Right lobe of liver (tissue), 6 donors: ENCODE measurements at regions not wholly inside any gene's neighbourhood (a gene's known extent, or its start where the extent isn't known, plus 50 kb on each side); places are given as distances from the start of the nearest gene placed in this dataset.
"Not testable (repeated sequence)": the region's sequence is repeated elsewhere in the genome, so short reads cannot be mapped to it uniquely, and the experiment has no call there.

Source experiments
- ATAC-seq, 4 donors: fragments of 200-7000 bp; cut with Tn5 transposase; one replicate each; pipeline ENCODE4 v1.9.1; 2020; ENCODE audit warnings: mild to moderate bottlenecking in 4 of 4, moderate library complexity in 4 of 4
- DNase-seq, 3 donors: peaks; one replicate each; pipeline ENCODE4 v3.0.0-alpha.2; 2020
- H3K27ac ChIP-seq, 3 donors: fragments of 200-600 bp; one replicate each; pipeline ENCODE4 v1.8.0; 2022
- H3K27me3 ChIP-seq, 2 donors: fragments of 200-600 bp; one replicate each; pipeline ENCODE4 v1.8.0; 2022
- H3K36me3 ChIP-seq, 4 donors: fragments of 200-600 bp; sonication (generic) in 1 of 4; one replicate each; pipeline versions ENCODE4 v1.5.1 to v1.8.0; 2017 to 2022; ENCODE audit warnings: control low read depth in 1 of 4
- H3K4me1 ChIP-seq, 4 donors: fragments of 200-600 bp; sonication (generic) in 1 of 4; one replicate each; pipeline versions ENCODE4 v1.5.1 to v1.8.0; 2017 to 2022; ENCODE audit warnings: control low read depth in 1 of 4
- H3K4me3 ChIP-seq, 3 donors: fragments of 200-600 bp; one replicate each; pipeline ENCODE4 v1.8.0; 2022
- H3K9me3 ChIP-seq, 4 donors: fragments of 200-600 bp; sonication (generic) in 1 of 4; one replicate each; pipeline versions ENCODE4 v1.5.1 to v1.8.0; 2017 to 2022; ENCODE audit warnings: control low read depth in 1 of 4
- POLR2A ChIP-seq: fragments of 450-650 bp; IDR thresholded peaks from one replicate; pipeline ENCODE4 v1.6.1; 2017; ENCODE audit warnings: antibody characterized with exemption, mild to moderate bottlenecking
- WGBS: methylation state at CpG from one replicate; pipeline ENCODE4 v1.1.6; 2018; ENCODE audit warnings: low coverage, low lambda C conversion rate; ENCODE audit not compliant: insufficient coverage; ENCODE audit errors: missing lambda C conversion rate; 5-methylcytosine and 5-hydroxymethylcytosine counted together
- intact Hi-C, 2 donors: fragments of 100-400 bp; cut with DNase I; formaldehyde crosslinking; loops; one replicate each; pipeline versions ENCODE4 v1.11.2 to v1.14.1; 2022
- TF ChIP-seq, protein P1 (sequence below), 4 donors: fragments of 200-600 bp in 3 of 4; fragments of 450-650 bp in 1 of 4; IDR thresholded peaks; one replicate each; pipeline versions ENCODE4 v1.5.1 to v1.8.0; 2016 to 2022; ENCODE audit warnings: antibody characterized with exemption in 4 of 4, mild to moderate bottlenecking in 2 of 4
- donor health status: DM: no; HTN: yes; CAD: no.
- donor health status: DM: no; HTN: no; CAD: no.
- donor health status: DM: no; HTN: no; CAD: no.
- donor health status: DM: no; HTN: yes; CAD: no.
- donor health status: DM: no; HTN: yes; CAD: no.

DNA sequence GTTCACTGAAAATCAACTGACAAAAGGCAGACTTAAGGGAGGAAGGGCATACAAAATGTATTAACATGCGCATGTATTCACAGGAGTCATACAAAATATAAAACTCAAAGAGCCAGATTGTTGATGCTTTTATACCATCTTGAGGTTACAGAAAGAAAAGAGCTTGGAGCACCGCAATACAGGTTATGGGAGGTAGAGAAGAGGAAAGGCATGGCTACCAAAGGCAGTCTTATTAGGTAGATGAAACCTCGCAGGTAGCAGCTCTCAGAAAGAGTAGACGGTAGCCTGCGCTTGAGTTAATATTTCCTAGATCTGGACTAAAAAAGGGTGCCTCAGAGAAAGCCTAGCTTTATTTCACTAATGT, 69.0 kb upstream of the DHRS4 start:
- WGBS = 95% methylated on average over 4 of the region's 5 CpGs
- no peaks in the 10 kb centered on the region for H3K9me3 ChIP-seq
- no peaks in the 10 kb centered on the region for H3K36me3 ChIP-seq
- ATAC-seq = no peak
- DNase-seq = no peak
- no peak overlapping the region for H3K27ac ChIP-seq
- no peak for TF ChIP-seq POLR2A
- TF ChIP-seq, protein P1, sequence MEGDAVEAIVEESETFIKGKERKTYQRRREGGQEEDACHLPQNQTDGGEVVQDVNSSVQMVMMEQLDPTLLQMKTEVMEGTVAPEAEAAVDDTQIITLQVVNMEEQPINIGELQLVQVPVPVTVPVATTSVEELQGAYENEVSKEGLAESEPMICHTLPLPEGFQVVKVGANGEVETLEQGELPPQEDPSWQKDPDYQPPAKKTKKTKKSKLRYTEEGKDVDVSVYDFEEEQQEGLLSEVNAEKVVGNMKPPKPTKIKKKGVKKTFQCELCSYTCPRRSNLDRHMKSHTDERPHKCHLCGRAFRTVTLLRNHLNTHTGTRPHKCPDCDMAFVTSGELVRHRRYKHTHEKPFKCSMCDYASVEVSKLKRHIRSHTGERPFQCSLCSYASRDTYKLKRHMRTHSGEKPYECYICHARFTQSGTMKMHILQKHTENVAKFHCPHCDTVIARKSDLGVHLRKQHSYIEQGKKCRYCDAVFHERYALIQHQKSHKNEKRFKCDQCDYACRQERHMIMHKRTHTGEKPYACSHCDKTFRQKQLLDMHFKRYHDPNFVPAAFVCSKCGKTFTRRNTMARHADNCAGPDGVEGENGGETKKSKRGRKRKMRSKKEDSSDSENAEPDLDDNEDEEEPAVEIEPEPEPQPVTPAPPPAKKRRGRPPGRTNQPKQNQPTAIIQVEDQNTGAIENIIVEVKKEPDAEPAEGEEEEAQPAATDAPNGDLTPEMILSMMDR (IDR thresholded peaks at IDR 0.05) = no peak
- H3K27me3 ChIP-seq = no peaks in the 10 kb centered on the region
- intact Hi-C loops = no loop called here
- no peaks in the 10 kb centered on the region for H3K4me1 ChIP-seq
- H3K4me3 ChIP-seq = no peak overlapping the region

DNA sequence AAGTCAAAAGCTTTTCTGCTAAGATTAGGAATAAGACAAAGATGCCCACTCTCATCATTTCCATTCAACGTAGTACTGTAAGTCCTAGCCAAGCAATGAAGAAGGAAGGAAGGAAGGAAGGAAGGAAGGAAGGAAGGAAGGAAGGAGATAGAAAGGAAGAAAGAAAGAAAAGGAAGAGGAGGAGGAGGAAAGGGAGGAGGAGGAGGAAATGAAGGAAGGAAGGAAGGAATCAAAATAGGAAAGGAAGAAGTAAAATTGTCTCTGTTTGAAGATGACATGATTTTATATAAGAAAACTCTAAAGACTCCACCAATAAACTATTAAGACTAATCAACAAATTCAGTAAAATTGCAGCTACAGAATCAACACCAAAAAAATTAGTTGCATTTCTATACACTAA, 66.0 kb upstream of the DHRS4 start:
- WGBS = 40% methylated on average over 1 of the region's 1 CpG
- no peak for DNase-seq
- no peak for ATAC-seq
- TF ChIP-seq POLR2A = no peak
- TF ChIP-seq, protein P1 (IDR thresholded peaks at IDR 0.05) = no peak
- no peaks in the 10 kb centered on the region for H3K36me3 ChIP-seq
- H3K27me3 ChIP-seq = no peaks in the 10 kb centered on the region
- no peak overlapping the region for H3K27ac ChIP-seq
- H3K9me3 ChIP-seq = no peaks in the 10 kb centered on the region
- intact Hi-C loops = no loop called here
- no peak overlapping the region for H3K4me3 ChIP-seq
- H3K4me1 ChIP-seq = no peaks in the 10 kb centered on the region

DNA sequence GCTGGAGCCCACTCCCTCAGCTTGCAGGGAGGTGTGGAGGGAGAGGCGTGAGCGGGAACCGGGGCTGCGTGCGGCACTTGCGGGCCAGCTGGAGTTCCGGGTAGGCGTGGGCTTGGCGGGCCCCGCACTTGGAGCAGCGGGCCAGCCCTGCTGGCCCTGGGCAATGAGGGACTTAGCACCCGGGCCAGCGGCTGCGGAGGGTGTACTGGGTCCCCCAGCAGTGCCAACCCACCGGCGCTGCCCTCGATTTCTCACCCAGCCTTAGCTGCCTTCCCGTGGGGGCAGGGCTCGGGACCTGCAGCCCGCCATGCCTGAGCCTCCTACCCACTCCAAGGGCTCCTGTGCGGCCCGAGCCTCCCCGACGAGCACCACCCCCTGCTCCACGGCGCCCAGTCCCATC, 61.9 kb upstream of the DHRS4 start:
- ATAC-seq, H3K27ac ChIP-seq, intact Hi-C loops, H3K36me3 ChIP-seq, DNase-seq, H3K4me1 ChIP-seq, H3K27me3 ChIP-seq, H3K4me3 ChIP-seq, H3K9me3 ChIP-seq: not testable (repeated sequence)
- no CpG with 5 or more reads among the region's 26 CpGs for WGBS

DNA sequence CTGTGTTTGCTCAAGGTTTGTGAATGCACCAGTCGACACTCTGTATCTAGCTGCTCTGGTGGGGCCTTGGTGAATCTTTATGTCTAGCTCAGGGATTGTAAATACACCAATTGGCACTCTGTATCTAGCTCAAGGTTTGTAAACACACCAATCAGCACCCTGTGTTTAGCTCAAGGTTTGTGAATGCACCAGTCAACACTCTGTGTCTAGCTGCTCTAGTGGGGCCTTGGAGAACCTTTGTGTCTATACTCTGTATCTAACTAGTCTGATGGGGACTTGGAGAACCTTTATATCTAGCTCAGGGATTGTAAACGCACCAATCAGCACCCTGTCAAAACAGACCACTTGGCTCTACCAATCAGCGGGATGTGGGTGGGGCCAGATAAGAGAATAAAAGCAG, 61.3 kb upstream of the DHRS4 start:
- H3K9me3 ChIP-seq, H3K36me3 ChIP-seq, intact Hi-C loops, DNase-seq, H3K4me3 ChIP-seq, H3K4me1 ChIP-seq, H3K27me3 ChIP-seq, H3K27ac ChIP-seq, ATAC-seq: not testable (repeated sequence)
- 60% methylated on average over 1 of the region's 3 CpGs for WGBS

DNA sequence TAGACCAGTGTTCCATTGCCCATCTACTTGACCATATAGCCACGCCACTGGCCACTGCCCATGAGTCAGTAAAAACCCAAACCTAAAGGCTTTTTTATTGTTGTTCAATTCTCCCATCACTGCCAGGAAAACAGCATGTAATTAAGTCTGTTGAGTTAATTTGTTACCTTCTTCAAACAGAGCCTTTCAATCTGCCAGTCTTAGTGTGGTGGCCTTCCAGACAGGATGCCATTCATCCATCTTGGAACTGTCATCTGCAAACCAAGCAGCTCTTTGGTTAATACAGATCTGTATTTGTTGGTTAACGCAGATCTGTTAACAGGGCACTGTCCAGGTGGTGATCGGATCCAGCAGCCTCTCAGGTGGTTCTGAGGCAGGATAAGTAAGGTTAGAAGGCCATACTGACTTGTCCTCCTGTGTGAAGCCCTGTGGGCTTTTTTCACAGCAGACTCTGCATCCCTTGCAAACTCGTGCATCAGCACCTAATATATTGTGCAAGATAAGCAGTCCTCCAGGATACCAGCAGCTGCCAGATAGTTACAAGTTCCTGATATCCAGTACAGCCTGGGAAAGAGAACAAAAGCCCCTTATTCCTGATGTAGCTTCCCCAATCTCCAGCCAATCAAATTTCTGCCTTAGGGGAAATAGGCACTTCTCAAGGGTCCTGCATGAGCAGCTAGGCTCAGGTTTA, 59.1 kb upstream of the DHRS4 start:
- intact Hi-C loops = no loop called here
- H3K9me3 ChIP-seq = no peaks in the 10 kb centered on the region
- no peak overlapping the region for H3K4me3 ChIP-seq
- peaks cover 0 to 5% (median 0%) of the 10 kb centered on the region in 4 donors for H3K4me1 ChIP-seq
- no peak overlapping the region for H3K27ac ChIP-seq
- H3K36me3 ChIP-seq = no peaks in the 10 kb centered on the region
- WGBS = 57% methylated on average over 4 of the region's 4 CpGs
- TF ChIP-seq, protein P1 (IDR thresholded peaks at IDR 0.05) = no peak
- TF ChIP-seq POLR2A = no peak
- ATAC-seq (no peak), DNase-seq (no peak)
- no peaks in the 10 kb centered on the region for H3K27me3 ChIP-seq

DNA sequence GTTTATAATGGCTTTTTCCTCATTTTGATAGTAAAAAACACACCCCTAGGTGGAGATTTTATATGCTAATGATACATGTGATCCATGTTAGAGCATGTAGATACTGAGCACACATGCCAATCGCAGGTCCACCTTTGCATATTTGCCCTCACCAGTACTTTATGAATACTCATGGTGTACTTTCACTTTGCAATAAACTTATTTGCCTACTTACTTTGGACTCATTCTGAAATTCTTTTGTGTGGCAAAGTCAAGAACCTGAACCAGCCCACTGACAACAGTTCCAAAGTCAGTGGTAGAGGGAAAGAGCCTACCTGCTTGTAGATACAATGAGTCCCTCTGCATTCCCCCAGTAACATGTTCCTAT, 58.5 kb upstream of the DHRS4 start:
- Histone ChIP-seq H3K27ac (no peak overlapping the region), H3K4me1 (peaks cover 0 to 5% (median 0%) of the 10 kb centered on the region in 4 donors), H3K27me3 (no peaks in the 10 kb centered on the region), H3K4me3 (no peak overlapping the region), H3K9me3 (no peaks in the 10 kb centered on the region), H3K36me3 (no peaks in the 10 kb centered on the region)
- intact Hi-C loops = no loop called here
- TF ChIP-seq POLR2A = no peak
- TF ChIP-seq, protein P1 (IDR thresholded peaks at IDR 0.05) = no peak
- WGBS = 50% methylated on average over 1 of the region's 1 CpG
- ATAC-seq (peak in 3 of 4 donors; percentile 23 to 45 (median 30)), DNase-seq (no peak)
